T-helper 1 cell (primary cell): ENCODE measurements at regions not wholly inside any gene's neighbourhood (a gene's known extent, or its start where the extent isn't known, plus 50 kb on each side); places are given as distances from the start of the nearest gene placed in this dataset.

Source experiments
- DNase-seq, 5 donors: peaks; one replicate each; pipeline ENCODE4 v3.0.0-alpha.2; 2012 to 2020

GRCh38 chr21:23534850-23535249, 2072.4 kb downstream of the MRPL39 start:
- DNase-seq: no peak

- DNase-seq: no peak
These were observed 2075.8 kb downstream of the MRPL39 start for GRCh38 chr21:23531444-23531843.

- no peak for DNase-seq
These were observed 2082.6 kb downstream of the MRPL39 start for GRCh38 chr21:23524685-23525084.

GRCh38 chr21:23522751-23523150, 2084.5 kb downstream of the MRPL39 start:
- DNase-seq: no peak

- DNase-seq: no peak
These were observed 2099.8 kb downstream of the MRPL39 start for GRCh38 chr21:23507501-23507900.

- DNase-seq: no peak
These were observed 2110.6 kb downstream of the MRPL39 start for GRCh38 chr21:23496729-23497128.

- DNase-seq: no peak
These were observed 2119.0 kb downstream of the MRPL39 start for GRCh38 chr21:23488245-23488644.

GRCh38 chr21:23480591-23481270, 2126.6 kb downstream of the MRPL39 start:
- DNase-seq: no peak

- no peak for DNase-seq
These were observed 2128.9 kb downstream of the MRPL39 start for GRCh38 chr21:23478381-23478780.

- no peak for DNase-seq
These were observed 2131.7 kb downstream of the MRPL39 start for GRCh38 chr21:23475281-23476219.

GRCh38 chr21:23471877-23472276, 2135.4 kb downstream of the MRPL39 start:
- DNase-seq: no peak

- no peak for DNase-seq
These were observed 2143.9 kb downstream of the MRPL39 start for GRCh38 chr21:23463365-23463764.

- DNase-seq: no peak
These were observed 2151.6 kb downstream of the MRPL39 start for GRCh38 chr21:23455676-23456075.

- no peak for DNase-seq
These were observed 2154.7 kb downstream of the MRPL39 start for GRCh38 chr21:23452384-23453083.

- no peak for DNase-seq
These were observed 2162.0 kb downstream of the MRPL39 start for GRCh38 chr21:23445307-23445706.

GRCh38 chr21:23438081-23438480, 2169.2 kb downstream of the MRPL39 start:
- no peak for DNase-seq

GRCh38 chr21:23402929-23403520, 2204.3 kb downstream of the MRPL39 start:
- no peak for DNase-seq

GRCh38 chr21:23401278-23401677, 2206.0 kb downstream of the MRPL39 start:
- no peak for DNase-seq

- no peak for DNase-seq
These were observed 2208.6 kb downstream of the MRPL39 start for GRCh38 chr21:23398726-23399125.

GRCh38 chr21:23394458-23394857, 2212.8 kb downstream of the MRPL39 start:
- no peak for DNase-seq

GRCh38 chr21:23384679-23385078, 2222.6 kb downstream of the MRPL39 start:
- DNase-seq: no peak

GRCh38 chr21:23374155-23374554, 2233.1 kb downstream of the MRPL39 start:
- no peak for DNase-seq

- DNase-seq: no peak
These were observed 2250.4 kb downstream of the MRPL39 start for GRCh38 chr21:23356905-23357304.
